HUDEP-2 (cell line): ENCODE measurements at regions not wholly inside any gene's neighbourhood (a gene's known extent, or its start where the extent isn't known, plus 50 kb on each side); places are given as distances from the start of the nearest gene placed in this dataset.
"Not testable (repeated sequence)": the region's sequence is repeated elsewhere in the genome, so short reads cannot be mapped to it uniquely, and the experiment has no call there.

ENCODE experiments used
- DNase-seq, 76 experiments: peaks; one replicate each; lab custom pipeline; 2025; ENCODE audit not compliant: unreplicated experiment in 76 of 76; lab: John Stamatoyannopoulos, UW

- DNase-seq = no peak
Observed at GRCh38 chr7:20839196-20839735, 52.6 kb upstream of the SP8 start.

GRCh38 chr7:20839987-20840386, 53.3 kb upstream of the SP8 start:
- no peak for DNase-seq

- no peak for DNase-seq
Observed at GRCh38 chr7:20846791-20847190, 60.1 kb upstream of the SP8 start.

GRCh38 chr7:20858951-20859350, 72.3 kb upstream of the SP8 start:
- no peak for DNase-seq

GRCh38 chr7:20861468-20861867, 74.8 kb upstream of the SP8 start:
- DNase-seq = no peak

- no peak for DNase-seq
Observed at GRCh38 chr7:20862554-20862953, 75.9 kb upstream of the SP8 start.

GRCh38 chr7:20864221-20864620, 77.5 kb upstream of the SP8 start:
- no peak for DNase-seq

GRCh38 chr7:20865684-20866083, 79.0 kb upstream of the SP8 start:
- DNase-seq = no peak

GRCh38 chr7:20870977-20871376, 84.3 kb upstream of the SP8 start:
- DNase-seq = no peak

GRCh38 chr7:20892776-20893175, 106.1 kb upstream of the SP8 start:
- no peak for DNase-seq

GRCh38 chr7:20894806-20895205, 108.1 kb upstream of the SP8 start:
- DNase-seq = no peak

GRCh38 chr7:20895563-20895962, 108.9 kb upstream of the SP8 start:
- no peak for DNase-seq

- no peak for DNase-seq
Observed at GRCh38 chr7:20896996-20897395, 110.3 kb upstream of the SP8 start.

- no peak for DNase-seq
Observed at GRCh38 chr7:20906801-20907453, 120.2 kb upstream of the SP8 start.

- DNase-seq = no peak
Observed at GRCh38 chr7:20911081-20911480, 124.4 kb upstream of the SP8 start.

- DNase-seq = no peak
Observed at GRCh38 chr7:20913853-20914252, 127.2 kb upstream of the SP8 start.

- no peak for DNase-seq
Observed at GRCh38 chr7:20916311-20916710, 129.6 kb upstream of the SP8 start.

GRCh38 chr7:20917603-20918002, 130.9 kb upstream of the SP8 start:
- DNase-seq = no peak

GRCh38 chr7:20918156-20918555, 131.5 kb upstream of the SP8 start:
- DNase-seq = no peak

GRCh38 chr7:20927178-20927577, 140.5 kb upstream of the SP8 start:
- not testable (repeated sequence) for DNase-seq

- no peak for DNase-seq
Observed at GRCh38 chr7:20927976-20928375, 141.3 kb upstream of the SP8 start.

- DNase-seq = no peak
Observed at GRCh38 chr7:20929199-20929598, 142.5 kb upstream of the SP8 start.

GRCh38 chr7:20931739-20932138, 145.1 kb upstream of the SP8 start:
- no peak for DNase-seq
